ENCODE measurements at regions not wholly inside any gene's neighbourhood (a gene's known extent, or its start where the extent isn't known, plus 50 kb on each side); places are given as distances from the start of the nearest gene placed in this dataset.

DNA sequence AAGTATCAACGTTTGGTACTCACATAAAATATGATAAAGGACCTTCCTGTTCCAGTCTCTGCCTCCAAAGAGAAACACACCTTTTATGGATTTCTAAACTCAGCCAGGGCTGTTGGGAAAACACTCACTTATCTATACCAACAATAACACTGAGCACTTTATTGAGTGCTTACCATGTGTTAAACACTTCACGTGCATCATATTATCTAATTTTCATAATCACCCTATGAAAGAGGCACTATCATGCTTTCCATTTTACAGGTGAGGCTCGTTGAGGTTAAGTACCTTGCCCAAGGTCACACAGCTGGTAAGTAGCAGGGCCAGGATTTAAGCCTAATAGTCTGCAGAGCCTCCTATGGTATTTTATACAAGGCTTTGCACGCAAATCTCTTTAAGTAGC is 251.5 kb upstream of the SOX9 start:
- TF ChIP-seq EZH2 (IDR thresholded peaks at IDR 0.05; ENCODE audit: low read depth, low read length, severe bottlenecking) (no peak), EP300 (IDR thresholded peaks at IDR 0.05; ENCODE audit: borderline replicate concordance in 1 of 2, low read depth in 2 of 2, low read length in 2 of 2) (no peak), CTCF (IDR thresholded peaks at IDR 0.05; ENCODE audit: control extremely low read depth in 1 of 3, insufficient read depth in 1 of 3, low read depth in 1 of 3, low read length in 3 of 3) (no peak), POLR2AphosphoS5 (IDR thresholded peaks at IDR 0.05; ENCODE audit: low read depth, low read length) (no peak), RFX5 (IDR thresholded peaks at IDR 0.05; ENCODE audit: borderline replicate concordance, low read depth, low read length) (no peak), SP4 (IDR thresholded peaks at IDR 0.05; ENCODE audit: low read length) (no peak), SP2 (IDR thresholded peaks at IDR 0.05; ENCODE audit: low read length) (no peak), TEAD4 (IDR thresholded peaks at IDR 0.05; ENCODE audit: low read depth, low read length) (no peak), BCL11A (IDR thresholded peaks at IDR 0.05; ENCODE audit: low read depth in 2 of 2, low read length in 2 of 2) (no peak), TBP (IDR thresholded peaks at IDR 0.05; ENCODE audit: low read depth, low read length) (no peak), JUN (IDR thresholded peaks at IDR 0.05; ENCODE audit: low read depth, low read length) (no peak), RNF2 (IDR thresholded peaks at IDR 0.05; ENCODE audit: borderline replicate concordance, low read depth, low read length, missing control alignments, poor library complexity, severe bottlenecking) (no peak), NRF1 (IDR thresholded peaks at IDR 0.05; ENCODE audit: low read depth, low read length) (no peak), RBBP5 (IDR thresholded peaks at IDR 0.05; ENCODE audit: borderline replicate concordance, low read depth, low read length) (no peak)
